ENCODE measurements at regions not wholly inside any gene's neighbourhood (a gene's known extent, or its start where the extent isn't known, plus 50 kb on each side); places are given as distances from the start of the nearest gene placed in this dataset.

DNA sequence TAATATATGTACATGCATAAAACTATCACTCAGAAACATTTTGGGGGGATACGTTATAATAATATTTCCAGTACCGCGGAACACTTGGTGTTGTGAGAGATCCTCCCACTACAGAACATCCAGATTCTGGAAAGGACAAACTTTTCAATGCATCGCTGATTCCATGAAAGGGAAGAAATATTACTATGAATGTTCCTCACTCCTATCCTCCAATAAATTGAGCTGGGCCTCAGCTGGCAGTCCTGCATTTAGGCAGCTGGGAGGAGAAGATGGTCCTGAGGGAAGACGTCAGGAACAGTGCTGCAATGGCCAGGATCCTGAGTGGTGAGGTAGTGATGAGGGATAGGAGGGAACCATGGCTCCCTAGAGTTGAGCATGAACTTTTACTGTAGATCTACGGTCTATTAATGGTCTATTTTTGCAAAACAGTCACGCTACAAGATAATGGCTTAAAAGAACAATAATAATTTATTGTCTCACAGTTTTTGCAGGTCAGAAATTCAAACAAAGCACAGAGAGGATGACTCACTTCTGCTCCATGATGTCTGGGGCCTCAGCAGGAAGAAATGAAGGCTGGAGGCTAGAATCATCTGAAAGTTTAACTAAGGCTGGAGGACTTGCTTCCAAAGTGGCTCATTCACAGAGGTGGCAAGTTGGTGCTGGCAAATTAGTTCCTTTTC is 538.1 kb downstream of the STIM2 start:
- no peak for TF ChIP-seq POLR2A (IDR thresholded peaks at IDR 0.05; ENCODE audit: low read depth, low read length)
- TF ChIP-seq TAF1 (IDR thresholded peaks at IDR 0.05; ENCODE audit: borderline replicate concordance, low read depth, low read length), result no peak
- no peak for TF ChIP-seq POLR2AphosphoS5 (IDR thresholded peaks at IDR 0.05; ENCODE audit: low read depth, low read length)
